ENCODE measurements at regions not wholly inside any gene's neighbourhood (a gene's known extent, or its start where the extent isn't known, plus 50 kb on each side); places are given as distances from the start of the nearest gene placed in this dataset.

DNA sequence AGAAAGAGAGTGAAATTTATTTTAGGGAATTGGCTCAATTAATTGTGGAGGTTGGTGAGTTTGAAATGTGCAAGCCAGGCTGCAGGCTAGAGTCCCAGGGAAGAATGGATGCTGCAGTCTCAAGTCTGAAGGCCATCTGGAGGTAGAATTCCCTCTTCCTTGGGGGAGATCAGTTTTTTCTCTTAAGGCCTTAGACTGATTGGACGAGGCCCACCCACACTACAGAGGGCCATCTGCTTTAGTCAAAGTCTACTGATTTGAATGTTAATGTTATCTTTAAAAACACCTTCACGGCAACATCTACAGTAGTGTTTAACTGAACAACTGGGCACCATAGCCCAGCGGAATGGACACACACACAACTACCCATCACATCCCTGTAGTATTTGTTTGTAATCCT lies 245.9 kb upstream of the IRF2BP2 start:
- CTCF ChIA-PET (ENCODE audit: unreplicated experiment): no interaction called here
- Histone ChIP-seq H3K36me3 (ENCODE audit: insufficient read depth, low read length) (no peaks in the 10 kb centered on the region), H3K4me1 (ENCODE audit: insufficient read depth, low read length, poor library complexity, severe bottlenecking) (peaks cover 20% of the 10 kb centered on the region), H3K9me3 (ENCODE audit: low read length) (no peaks in the 10 kb centered on the region), H2AFZ (ENCODE audit: low read length) (no peak overlapping the region), H4K20me1 (ENCODE audit: insufficient read depth, low read length) (no peaks in the 10 kb centered on the region), H3K9me2 (ENCODE audit: insufficient read depth, low read length) (no peaks in the 10 kb centered on the region), H3K79me2 (ENCODE audit: insufficient read depth, low read depth, low read length) (no peaks in the 10 kb centered on the region), H3K4me3 (ENCODE audit: low read depth, low read length, poor library complexity, severe bottlenecking) (no peak overlapping the region), H3K27ac (ENCODE audit: low read depth, low read length, poor library complexity, severe bottlenecking) (no peak overlapping the region), H3K4me2 (ENCODE audit: low read length) (no peak overlapping the region)
- no TSS peak for BruUV-seq (replicated peaks)
- DNase-seq (ENCODE audit: low spot score): no peak
- POLR2A ChIA-PET: no interaction called here
- intact Hi-C loops (cut with micrococcal nuclease; ENCODE audit: unreplicated experiment): no loop called here
- no peak for TF ChIP-seq EZH2phosphoT487 (IDR thresholded peaks at IDR 0.05; ENCODE audit: borderline replicate concordance, low read depth, low read length)
- TF ChIP-seq, protein P1, sequence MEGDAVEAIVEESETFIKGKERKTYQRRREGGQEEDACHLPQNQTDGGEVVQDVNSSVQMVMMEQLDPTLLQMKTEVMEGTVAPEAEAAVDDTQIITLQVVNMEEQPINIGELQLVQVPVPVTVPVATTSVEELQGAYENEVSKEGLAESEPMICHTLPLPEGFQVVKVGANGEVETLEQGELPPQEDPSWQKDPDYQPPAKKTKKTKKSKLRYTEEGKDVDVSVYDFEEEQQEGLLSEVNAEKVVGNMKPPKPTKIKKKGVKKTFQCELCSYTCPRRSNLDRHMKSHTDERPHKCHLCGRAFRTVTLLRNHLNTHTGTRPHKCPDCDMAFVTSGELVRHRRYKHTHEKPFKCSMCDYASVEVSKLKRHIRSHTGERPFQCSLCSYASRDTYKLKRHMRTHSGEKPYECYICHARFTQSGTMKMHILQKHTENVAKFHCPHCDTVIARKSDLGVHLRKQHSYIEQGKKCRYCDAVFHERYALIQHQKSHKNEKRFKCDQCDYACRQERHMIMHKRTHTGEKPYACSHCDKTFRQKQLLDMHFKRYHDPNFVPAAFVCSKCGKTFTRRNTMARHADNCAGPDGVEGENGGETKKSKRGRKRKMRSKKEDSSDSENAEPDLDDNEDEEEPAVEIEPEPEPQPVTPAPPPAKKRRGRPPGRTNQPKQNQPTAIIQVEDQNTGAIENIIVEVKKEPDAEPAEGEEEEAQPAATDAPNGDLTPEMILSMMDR (conservative IDR thresholded peaks at IDR 0.05; ENCODE audit: low read length): no peak

DNA sequence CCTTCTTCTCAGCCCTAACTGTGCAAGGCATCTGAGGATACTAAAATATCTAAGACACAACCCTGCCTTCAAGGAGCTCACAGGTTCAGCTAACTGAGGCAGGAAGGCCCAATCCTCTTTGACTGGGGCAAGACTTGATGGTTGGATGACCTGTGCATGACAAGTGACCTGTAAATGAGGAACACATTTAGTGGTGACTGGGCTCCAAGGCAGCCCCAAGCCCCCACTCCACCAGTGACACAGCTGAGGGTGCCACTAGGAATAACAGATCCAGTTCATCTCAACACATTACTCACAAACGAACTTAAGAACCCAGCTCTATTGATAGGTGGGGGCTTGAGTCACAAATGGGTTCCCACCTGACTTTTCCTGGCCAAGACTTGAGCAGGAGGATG lies 244.7 kb upstream of the IRF2BP2 start:
- intact Hi-C loops (cut with micrococcal nuclease; ENCODE audit: unreplicated experiment): no loop called here
- Histone ChIP-seq H3K4me3 (ENCODE audit: low read depth, low read length, poor library complexity, severe bottlenecking) (no peak overlapping the region), H3K79me2 (ENCODE audit: insufficient read depth, low read depth, low read length) (no peaks in the 10 kb centered on the region), H3K27ac (ENCODE audit: low read depth, low read length, poor library complexity, severe bottlenecking) (no peak overlapping the region), H3K4me1 (ENCODE audit: insufficient read depth, low read length, poor library complexity, severe bottlenecking) (peaks cover 24% of the 10 kb centered on the region), H4K20me1 (ENCODE audit: insufficient read depth, low read length) (no peaks in the 10 kb centered on the region), H3K9me3 (ENCODE audit: low read length) (no peaks in the 10 kb centered on the region), H3K36me3 (ENCODE audit: insufficient read depth, low read length) (no peaks in the 10 kb centered on the region), H3K4me2 (ENCODE audit: low read length) (no peak overlapping the region), H3K9me2 (ENCODE audit: insufficient read depth, low read length) (no peaks in the 10 kb centered on the region), H2AFZ (ENCODE audit: low read length) (no peak overlapping the region)
- CTCF ChIA-PET (ENCODE audit: unreplicated experiment): interaction anchor here (0.7 kb wide), 1 partner anchor 14 kb away, joined by 4 read pairs; no protein-coding TSS in a partner anchor
- BruUV-seq (replicated peaks): no TSS peak
- no peak for DNase-seq (ENCODE audit: low spot score)
- TF ChIP-seq, protein P1 (conservative IDR thresholded peaks at IDR 0.05; ENCODE audit: low read length): no peak
- no peak for TF ChIP-seq EZH2phosphoT487 (IDR thresholded peaks at IDR 0.05; ENCODE audit: borderline replicate concordance, low read depth, low read length)
- POLR2A ChIA-PET: interaction anchor here (0.6 to 1.0 kb wide), 4 partner anchors 10 to 262 kb away, joined by 3 to 7 read pairs (median 4); no protein-coding TSS in a partner anchor

DNA sequence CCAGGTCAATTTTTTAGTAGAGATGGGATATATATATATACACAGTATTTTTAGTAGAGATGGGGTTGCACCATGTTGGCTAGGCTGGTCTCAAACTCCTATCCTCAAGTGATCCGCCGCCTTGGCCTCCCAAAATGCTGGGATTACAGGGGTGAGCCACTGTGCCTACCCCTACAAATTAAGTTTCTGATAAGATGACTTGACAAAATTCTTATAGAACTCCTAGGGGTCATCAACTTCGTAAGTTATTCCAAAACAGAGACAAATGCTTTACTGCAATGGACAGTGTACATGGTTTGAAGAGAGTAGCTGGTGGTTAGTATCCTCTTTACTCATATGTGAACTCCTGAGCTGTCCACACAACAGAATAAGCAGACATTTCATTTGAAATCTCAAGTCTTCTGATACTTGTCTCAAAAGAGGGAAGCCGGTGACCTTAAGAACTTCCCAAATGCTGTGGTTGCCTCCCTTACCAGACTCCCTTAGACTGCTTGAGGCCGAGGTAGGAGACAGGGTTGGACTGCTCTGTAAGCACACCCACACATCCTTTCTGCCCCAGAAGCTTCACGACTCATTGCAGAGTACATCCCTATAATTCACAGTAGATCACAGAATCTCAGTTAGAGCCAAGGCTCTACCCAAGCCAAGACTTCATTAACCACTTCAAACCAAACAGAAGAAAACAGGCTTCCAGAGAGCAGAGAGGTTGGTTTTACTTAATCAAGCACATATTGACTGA lies 244.1 kb upstream of the IRF2BP2 start:
- CTCF ChIA-PET (ENCODE audit: unreplicated experiment): interaction anchor here (0.7 kb wide), 1 partner anchor 14 kb away, joined by 4 read pairs; no protein-coding TSS in a partner anchor

More for the DNA sequence above, 244.1 kb upstream of the IRF2BP2 start:
- Histone ChIP-seq H3K79me2 (ENCODE audit: insufficient read depth, low read depth, low read length) (no peaks in the 10 kb centered on the region), H3K4me3 (ENCODE audit: low read depth, low read length, poor library complexity, severe bottlenecking) (no peak overlapping the region), H3K4me1 (ENCODE audit: insufficient read depth, low read length, poor library complexity, severe bottlenecking) (peaks cover 29% of the 10 kb centered on the region), H3K4me2 (ENCODE audit: low read length) (no peak overlapping the region), H3K9me3 (ENCODE audit: low read length) (no peaks in the 10 kb centered on the region), H3K27ac (ENCODE audit: low read depth, low read length, poor library complexity, severe bottlenecking) (no peak overlapping the region), H4K20me1 (ENCODE audit: insufficient read depth, low read length) (no peaks in the 10 kb centered on the region), H2AFZ (ENCODE audit: low read length) (no peak overlapping the region), H3K36me3 (ENCODE audit: insufficient read depth, low read length) (no peaks in the 10 kb centered on the region), H3K9me2 (ENCODE audit: insufficient read depth, low read length) (no peaks in the 10 kb centered on the region)
- POLR2A ChIA-PET: interaction anchor here (0.6 to 1.0 kb wide), 4 partner anchors 10 to 262 kb away, joined by 3 to 7 read pairs (median 4); no protein-coding TSS in a partner anchor
- intact Hi-C loops (cut with micrococcal nuclease; ENCODE audit: unreplicated experiment): no loop called here
- no peak for TF ChIP-seq EZH2phosphoT487 (IDR thresholded peaks at IDR 0.05; ENCODE audit: borderline replicate concordance, low read depth, low read length)
- TF ChIP-seq, protein P1 (conservative IDR thresholded peaks at IDR 0.05; ENCODE audit: low read length): no peak
- no peak for DNase-seq (ENCODE audit: low spot score)
- BruUV-seq (replicated peaks): no TSS peak

Measured in OCI-LY7 (cell line).